Trophoblast cell (in vitro differentiated cells and primary cell): ENCODE measurements at regions not wholly inside any gene's neighbourhood (a gene's known extent, or its start where the extent isn't known, plus 50 kb on each side); places are given as distances from the start of the nearest gene placed in this dataset.
A peak's percentile ranks its signal among the peaks of the same experiment; 100 is the strongest.

ENCODE experiments used
- DNase-seq, 2 donors: peaks; one replicate each; pipeline ENCODE4 v3.0.0-alpha.2; 2016
- H2AFZ ChIP-seq: 2 replicates; pipeline ENCODE4 v1.6.1; 2013; ENCODE audit warnings: low read length, moderate library complexity, mild to moderate bottlenecking; ENCODE audit not compliant: insufficient read depth, poor library complexity
- H2AK5ac ChIP-seq: 2 replicates; pipeline ENCODE4 v1.6.1; 2013; ENCODE audit warnings: mild to moderate bottlenecking, low read length
- H2BK120ac ChIP-seq: 2 replicates; pipeline ENCODE4 v1.6.1; 2013; ENCODE audit warnings: low read length, mild to moderate bottlenecking, moderate library complexity; ENCODE audit not compliant: insufficient read depth, poor library complexity
- H2BK12ac ChIP-seq: 2 replicates; pipeline ENCODE4 v1.6.1; 2013; ENCODE audit warnings: mild to moderate bottlenecking, low read length, moderate library complexity
- H2BK5ac ChIP-seq: 2 replicates; pipeline ENCODE4 v1.6.1; 2013; ENCODE audit warnings: low read length, low read depth, moderate library complexity, mild to moderate bottlenecking; ENCODE audit not compliant: poor library complexity
- H3K14ac ChIP-seq: 2 replicates; pipeline ENCODE4 v1.6.1; 2013; ENCODE audit warnings: mild to moderate bottlenecking, low read length
- H3K18ac ChIP-seq: 2 replicates; pipeline ENCODE4 v1.6.1; 2013; ENCODE audit warnings: mild to moderate bottlenecking, low read length
- H3K23ac ChIP-seq: 2 replicates; pipeline ENCODE4 v1.6.1; 2013; ENCODE audit warnings: low read length
- H3K27ac ChIP-seq: 2 replicates; pipeline ENCODE4 v1.5.1; 2013; ENCODE audit warnings: low read depth, mild to moderate bottlenecking, inconsistent platforms, low read length, moderate library complexity
- H3K27me3 ChIP-seq: 2 replicates; pipeline ENCODE4 v1.6.1; 2013; ENCODE audit warnings: inconsistent platforms, mild to moderate bottlenecking, low read length, moderate library complexity; ENCODE audit not compliant: insufficient read depth
- H3K36me3 ChIP-seq, 2 experiments: 1 replicate in 1 of 2; 2 replicates in 1 of 2; pipeline ENCODE4 v1.6.1; 2013; ENCODE audit warnings: low read length in 2 of 2, mild to moderate bottlenecking in 2 of 2, moderate library complexity in 1 of 2; ENCODE audit not compliant: insufficient read depth in 2 of 2, control insufficient read depth in 1 of 2
- H3K4ac ChIP-seq: 2 replicates; pipeline ENCODE4 v1.6.1; 2013; ENCODE audit warnings: low read depth, mild to moderate bottlenecking, low read length, moderate library complexity
- H3K4me1 ChIP-seq, 2 experiments: 1 replicate in 1 of 2; 2 replicates in 1 of 2; pipeline ENCODE4 v1.6.1; 2013; ENCODE audit warnings: low read length in 2 of 2, mild to moderate bottlenecking in 2 of 2, moderate library complexity in 1 of 2; ENCODE audit not compliant: insufficient read depth in 2 of 2, control insufficient read depth in 1 of 2
- H3K4me2 ChIP-seq: 2 replicates; pipeline ENCODE4 v1.6.1; 2013; ENCODE audit warnings: inconsistent platforms, mild to moderate bottlenecking, low read length, moderate library complexity
- H3K4me3 ChIP-seq: 2 replicates; pipeline ENCODE4 v1.5.1; 2013; ENCODE audit warnings: mild to moderate bottlenecking, low read depth, low read length, inconsistent platforms
- H3K79me1 ChIP-seq: one replicate; pipeline ENCODE4 v1.6.1; 2013; ENCODE audit warnings: low read length
- H3K79me2 ChIP-seq: 2 replicates; pipeline ENCODE4 v1.6.1; 2013; ENCODE audit warnings: low read length, mild to moderate bottlenecking; ENCODE audit not compliant: control insufficient read depth, insufficient read depth, poor library complexity
- H3K9ac ChIP-seq: 2 replicates; pipeline ENCODE4 v1.6.1; 2013; ENCODE audit warnings: mild to moderate bottlenecking, low read length
- H3K9me3 ChIP-seq: 2 replicates; pipeline ENCODE4 v1.6.1; 2013; ENCODE audit warnings: low read depth, mild to moderate bottlenecking, control low read depth, inconsistent platforms, low read length; ENCODE audit not compliant: insufficient read depth
- H4K12ac ChIP-seq: 2 replicates; pipeline ENCODE4 v1.6.1; 2013; ENCODE audit warnings: low read depth, mild to moderate bottlenecking, low read length, moderate library complexity
- H4K8ac ChIP-seq: 2 replicates; pipeline ENCODE4 v1.6.1; 2013; ENCODE audit warnings: low read depth, mild to moderate bottlenecking, low read length, moderate library complexity
- H4K91ac ChIP-seq: one replicate; pipeline ENCODE4 v1.6.1; 2013; ENCODE audit warnings: low read depth, mild to moderate bottlenecking, low read length, moderate library complexity
- WGBS: extraction: QIAGEN DNeasy Blood & Tissue Kit; methylation state at CpG from one replicate; pipeline ENCODE4 v1.1.7; 2013; ENCODE audit warnings: missing lambda C conversion rate; ENCODE audit not compliant: insufficient read length, insufficient coverage; ENCODE audit errors: extremely low coverage; 5-methylcytosine and 5-hydroxymethylcytosine counted together

DNA sequence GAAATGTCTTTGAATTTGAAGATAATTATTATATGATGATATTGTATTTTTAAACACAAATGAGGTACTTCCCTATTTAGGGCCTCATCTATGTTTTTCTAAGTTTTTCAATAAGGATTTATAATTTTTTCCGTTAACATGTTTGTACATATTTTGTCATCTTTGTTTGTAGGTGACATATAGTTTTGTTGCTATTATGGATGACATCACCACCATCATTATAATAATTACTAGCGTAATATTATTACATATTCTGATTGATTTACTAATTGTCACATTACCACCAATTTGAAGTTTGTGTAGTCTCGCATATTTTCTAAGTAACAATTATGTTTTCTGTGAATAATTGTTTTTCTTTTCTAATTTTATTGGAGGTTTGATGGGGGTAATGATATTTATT lies 147.2 kb upstream of the DAAM1 start:
- Histone ChIP-seq H3K4me2 (no peak overlapping the region), H3K4me3 (no peak overlapping the region), H4K91ac (no peak overlapping the region), H3K18ac (no peak overlapping the region), H3K27ac (no peak overlapping the region), H2BK120ac (no peak overlapping the region), H2AK5ac (no peak overlapping the region), H4K12ac (no peak overlapping the region), H2BK5ac (no peak overlapping the region), H3K79me2 (no peaks in the 10 kb centered on the region), H3K9ac (no peak overlapping the region), H3K9me3 (no peaks in the 10 kb centered on the region), H3K36me3 (no peaks in the 10 kb centered on the region), H3K4me1 (no peaks in the 10 kb centered on the region), H2AFZ (no peak overlapping the region), H3K79me1 (no peaks in the 10 kb centered on the region), H3K27me3 (no peaks in the 10 kb centered on the region), H3K14ac (no peak overlapping the region), H4K8ac (no peak overlapping the region), H3K23ac (no peak overlapping the region), H2BK12ac (no peak overlapping the region), H3K4ac (no peak overlapping the region)
- WGBS, result no CpG with 5 or more reads among the region's 3 CpGs
- DNase-seq, result no peak

DNA sequence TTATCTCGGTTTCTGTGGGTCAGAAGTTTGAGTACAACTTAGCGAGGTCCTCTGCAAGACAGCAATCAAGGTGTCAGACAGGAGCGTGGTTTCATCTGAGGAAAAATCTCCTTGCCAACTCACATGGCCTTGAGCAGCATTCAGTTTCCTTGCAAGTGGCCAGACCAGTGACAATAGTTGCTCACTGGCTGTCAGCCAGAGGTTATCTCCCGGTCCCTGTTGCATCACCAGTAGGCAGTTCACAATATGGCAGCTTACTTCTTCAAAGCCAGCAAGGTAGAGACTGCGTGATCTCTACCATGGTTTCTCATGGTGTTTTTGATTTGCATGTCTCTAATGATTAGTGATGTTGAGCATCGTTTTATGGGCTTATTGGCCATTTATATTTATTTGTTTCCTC lies 143.8 kb upstream of the DAAM1 start:
- WGBS, result no CpG with 5 or more reads among the region's 6 CpGs
- H3K9me3 ChIP-seq, result no peaks in the 10 kb centered on the region
- H4K91ac ChIP-seq, result no peak overlapping the region

DNA sequence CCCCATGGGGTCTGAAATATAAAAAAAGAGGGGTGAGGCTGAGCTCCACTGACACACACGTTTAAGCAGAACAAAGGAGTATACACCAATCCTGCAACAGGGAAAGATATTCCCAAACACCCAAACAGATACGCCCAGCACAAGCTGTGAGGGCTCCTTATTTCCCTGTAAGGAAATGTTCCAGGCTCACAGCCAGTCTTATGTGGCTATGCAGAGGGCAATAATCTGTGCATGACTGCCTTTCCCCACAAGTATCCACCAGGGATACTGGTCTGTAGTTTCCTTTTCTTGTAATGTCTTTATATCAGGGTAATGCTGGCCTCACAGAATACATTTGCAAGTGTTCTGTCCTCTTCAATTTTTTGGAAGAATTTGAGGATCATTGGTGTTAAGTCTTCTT lies 141.7 kb upstream of the DAAM1 start:
- no peak overlapping the region for H2AK5ac ChIP-seq
- H3K23ac ChIP-seq, result no peak overlapping the region
- H4K12ac ChIP-seq, result no peak overlapping the region
- H3K79me1 ChIP-seq, result no peaks in the 10 kb centered on the region
- H4K8ac ChIP-seq, result no peak overlapping the region
- no peak overlapping the region for H4K91ac ChIP-seq
- H3K18ac ChIP-seq, result no peak overlapping the region
- H2BK120ac ChIP-seq, result no peak overlapping the region
- H3K4me3 ChIP-seq, result no peak overlapping the region
- H3K4me1 ChIP-seq, result no peaks in the 10 kb centered on the region
- no peak overlapping the region for H2AFZ ChIP-seq
- no peaks in the 10 kb centered on the region for H3K27me3 ChIP-seq
- no peak overlapping the region for H3K14ac ChIP-seq
- H3K9me3 ChIP-seq, result no peaks in the 10 kb centered on the region
- H2BK5ac ChIP-seq, result no peak overlapping the region
- H3K4me2 ChIP-seq, result no peak overlapping the region
- WGBS, result no CpG with 5 or more reads among the region's 2 CpGs
- no peak overlapping the region for H3K4ac ChIP-seq
- H3K79me2 ChIP-seq, result no peaks in the 10 kb centered on the region
- H2BK12ac ChIP-seq, result no peak overlapping the region
- H3K9ac ChIP-seq, result no peak overlapping the region
- H3K36me3 ChIP-seq, result no peaks in the 10 kb centered on the region
- DNase-seq, result no peak
- H3K27ac ChIP-seq, result no peak overlapping the region

More for the DNA sequence above, 143.8 kb upstream of the DAAM1 start:
- Histone ChIP-seq H3K4me2 (no peak overlapping the region), H3K4ac (no peak overlapping the region), H3K27me3 (no peaks in the 10 kb centered on the region), H4K12ac (no peak overlapping the region), H3K18ac (no peak overlapping the region), H2BK120ac (no peak overlapping the region), H2AK5ac (no peak overlapping the region), H3K9ac (no peak overlapping the region), H3K36me3 (no peaks in the 10 kb centered on the region), H3K14ac (no peak overlapping the region), H3K79me2 (no peaks in the 10 kb centered on the region), H2BK5ac (no peak overlapping the region), H3K4me3 (no peak overlapping the region), H2AFZ (no peak overlapping the region), H3K23ac (no peak overlapping the region), H3K79me1 (no peaks in the 10 kb centered on the region), H2BK12ac (no peak overlapping the region), H3K27ac (no peak overlapping the region), H3K4me1 (no peaks in the 10 kb centered on the region), H4K8ac (no peak overlapping the region)
- peak; percentile 59 to 64 for DNase-seq

DNA sequence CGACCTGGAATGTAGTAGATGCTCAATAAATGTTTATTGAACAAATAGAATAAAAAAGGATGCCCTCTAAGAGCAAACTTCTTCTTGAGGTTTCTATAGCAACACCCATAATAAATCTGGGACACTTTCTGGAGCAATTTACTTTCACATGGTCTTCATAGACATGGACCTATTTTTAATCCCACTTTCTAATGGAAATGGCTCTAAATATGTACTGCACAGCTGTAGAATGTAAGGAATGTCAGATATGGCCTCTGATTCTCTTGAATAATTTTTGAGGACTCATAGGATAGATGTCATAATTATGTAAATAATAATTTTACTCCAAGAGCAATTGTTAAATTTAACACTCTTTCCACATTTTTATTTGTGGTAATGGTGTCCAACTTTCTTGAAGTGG lies 133.5 kb upstream of the DAAM1 start:
- no peak overlapping the region for H3K4me2 ChIP-seq

More for the DNA sequence above, 133.5 kb upstream of the DAAM1 start:
- no peaks in the 10 kb centered on the region for H3K4me1 ChIP-seq
- no peak for DNase-seq
- no peak overlapping the region for H3K23ac ChIP-seq
- H3K27me3 ChIP-seq, result no peaks in the 10 kb centered on the region
- no peak overlapping the region for H3K4me3 ChIP-seq
- no CpG with 5 or more reads among the region's 1 CpG for WGBS
- no peak overlapping the region for H2AFZ ChIP-seq
- no peaks in the 10 kb centered on the region for H3K36me3 ChIP-seq
- H2AK5ac ChIP-seq, result no peak overlapping the region
- H3K79me1 ChIP-seq, result no peaks in the 10 kb centered on the region
- H2BK120ac ChIP-seq, result no peak overlapping the region
- H4K12ac ChIP-seq, result no peak overlapping the region
- H3K9ac ChIP-seq, result no peak overlapping the region
- no peaks in the 10 kb centered on the region for H3K79me2 ChIP-seq
- H4K8ac ChIP-seq, result no peak overlapping the region
- H3K4ac ChIP-seq, result no peak overlapping the region
- no peak overlapping the region for H2BK5ac ChIP-seq
- no peak overlapping the region for H4K91ac ChIP-seq
- no peak overlapping the region for H3K27ac ChIP-seq
- H3K18ac ChIP-seq, result no peak overlapping the region
- no peak overlapping the region for H2BK12ac ChIP-seq
- no peak overlapping the region for H3K14ac ChIP-seq
- no peaks in the 10 kb centered on the region for H3K9me3 ChIP-seq
